GM21381 (cell line): ENCODE measurements at regions not wholly inside any gene's neighbourhood (a gene's known extent, or its start where the extent isn't known, plus 50 kb on each side); places are given as distances from the start of the nearest gene placed in this dataset.
"Not testable (repeated sequence)": the region's sequence is repeated elsewhere in the genome, so short reads cannot be mapped to it uniquely, and the experiment has no call there.

Source experiments
- ATAC-seq: cut with Tn5 transposase; IDR thresholded peaks from one replicate; pipeline ENCODE4 v1.9.1; 2021; ENCODE audit warnings: mild to moderate bottlenecking, moderate library complexity; ENCODE audit not compliant: unreplicated experiment

GRCh38 chr18:9047715-9048114 lies 54.8 kb upstream of the NDUFV2 start:
- no peak for ATAC-seq

GRCh38 chr18:9048236-9048635 lies 54.3 kb upstream of the NDUFV2 start:
- ATAC-seq, result no peak

- ATAC-seq, result no peak
Measured at GRCh38 chr18:9048808-9049494, 53.5 kb upstream of the NDUFV2 start.

GRCh38 chr18:9049495-9049809 lies 53.0 kb upstream of the NDUFV2 start:
- no peak for ATAC-seq

GRCh38 chr18:9050628-9051284 lies 51.7 kb upstream of the NDUFV2 start:
- ATAC-seq, result not testable (repeated sequence)
